B cell (primary cell): ENCODE measurements at regions not wholly inside any gene's neighbourhood (a gene's known extent, or its start where the extent isn't known, plus 50 kb on each side); places are given as distances from the start of the nearest gene placed in this dataset.

Experiments used
- ATAC-seq: fragments of 200-7000 bp; cut with Tn5 transposase; one replicate; pipeline ENCODE4 v1.10.0; 2021; ENCODE audit warnings: low read depth, mild to moderate bottlenecking, moderate number of reproducible peaks, moderate library complexity
- CTCF ChIA-PET: fragments of 350-600 bp; sonication (Branson Sonifier 250); formaldehyde crosslinking; loops from one replicate; lab custom pipeline; 2021; ENCODE audit warnings: antibody characterized with exemption, inconsistent platforms; lab: Charles Lee
- POLR2A ChIA-PET: fragments of 350-600 bp; sonication (Branson Sonifier 250); formaldehyde crosslinking; loops from one replicate; lab custom pipeline; 2021; ENCODE audit warnings: antibody characterized with exemption; lab: Charles Lee
- DNase-seq: peaks from one replicate; pipeline ENCODE4 v3.0.0; 2013
- H2AFZ ChIP-seq: 2 replicates; pipeline ENCODE4 v1.6.1; 2012; ENCODE audit warnings: mild to moderate bottlenecking, low read depth, low read length; ENCODE audit not compliant: insufficient read depth, poor library complexity, severe bottlenecking
- H3K27ac ChIP-seq, 2 donors: 1 replicate in 1 of 2; 2 replicates in 1 of 2; pipeline ENCODE4 v1.5.1; 2012 to 2013; ENCODE audit warnings: low read length in 2 of 2, mild to moderate bottlenecking in 2 of 2, moderate library complexity in 1 of 2
- H3K27me3 ChIP-seq, 4 experiments: fragments of 200-600 bp in 1 of 4; sonication (generic) in 1 of 4; replicated peaks in 1 of 4; 1 replicate in 2 of 4; 2 replicates in 2 of 4; pipeline versions ENCODE4 v1.6.1 to v1.7.0; 2013 to 2016; ENCODE audit warnings: low read length in 3 of 4, mild to moderate bottlenecking in 2 of 4, mixed read lengths in 1 of 4, moderate library complexity in 1 of 4; ENCODE audit not compliant: insufficient read depth in 4 of 4, control insufficient read depth in 3 of 4; ENCODE audit errors: control extremely low read depth in 1 of 4
- H3K36me3 ChIP-seq, 2 experiments: replicated peaks in 1 of 2; 1 replicate in 1 of 2; 2 replicates in 1 of 2; pipeline versions ENCODE4 v1.6.1 to v1.7.1; 2013; ENCODE audit warnings: low read length in 1 of 2; ENCODE audit not compliant: insufficient read depth in 2 of 2, control insufficient read depth in 1 of 2; ENCODE audit errors: control extremely low read depth in 1 of 2, extremely low read depth in 1 of 2
- H3K4me1 ChIP-seq, 2 donors: fragments of 200-600 bp in 1 of 2; sonication (generic) in 1 of 2; 1 replicate in 1 of 2; 2 replicates in 1 of 2; pipeline versions ENCODE4 v1.5.1 to v1.6.1; 2013 to 2017; ENCODE audit warnings: low read length in 2 of 2; ENCODE audit not compliant: control insufficient read depth in 2 of 2, insufficient read depth in 2 of 2
- H3K4me2 ChIP-seq: replicated peaks from 2 replicates; pipeline ENCODE3; 2012; ENCODE audit warnings: mild to moderate bottlenecking, low read depth, low read length; ENCODE audit not compliant: poor library complexity, severe bottlenecking
- H3K4me3 ChIP-seq, 5 experiments: fragments of 200-600 bp in 1 of 5; sonication (generic) in 1 of 5; 1 replicate in 3 of 5; 2 replicates in 2 of 5; pipeline versions ENCODE4 v1.5.1 to v1.7.0; 2011 to 2016; ENCODE audit warnings: low read length in 4 of 5, mild to moderate bottlenecking in 4 of 5, low read depth in 2 of 5, control low read depth in 1 of 5, moderate library complexity in 1 of 5; ENCODE audit not compliant: insufficient read depth in 1 of 5; ENCODE audit errors: control extremely low read depth in 1 of 5, extremely low read depth in 1 of 5
- H3K79me2 ChIP-seq: fragments of 200-600 bp; sonication (generic); one replicate; pipeline ENCODE4 v1.6.0; 2016; ENCODE audit warnings: low read length; ENCODE audit not compliant: control insufficient read depth, insufficient read depth
- H3K9ac ChIP-seq: fragments of 200-600 bp; sonication (generic); 2 replicates; pipeline ENCODE4 v1.6.1; 2017; ENCODE audit warnings: mild to moderate bottlenecking, low read length, moderate library complexity
- H3K9me3 ChIP-seq, 3 donors: one replicate each; pipeline versions ENCODE4 v1.6.1 to v1.7.1; 2013; ENCODE audit warnings: low read length in 2 of 3; ENCODE audit not compliant: control insufficient read depth in 2 of 3, insufficient read depth in 1 of 3; ENCODE audit errors: control extremely low read depth in 1 of 3
- H4K20me1 ChIP-seq: 2 replicates; pipeline ENCODE4 v1.6.0; 2012; ENCODE audit warnings: mild to moderate bottlenecking, low read length; ENCODE audit not compliant: insufficient read depth, control insufficient read depth, poor library complexity, severe bottlenecking
- H3K27ac Mint-ChIP-seq: one replicate; pipeline ENCODE4 v1.8.0; 2021; ENCODE audit warnings: mixed read lengths
- H3K27me3 Mint-ChIP-seq: one replicate; pipeline ENCODE4 v1.8.0; 2021; ENCODE audit warnings: mixed read lengths
- H3K4me1 Mint-ChIP-seq: one replicate; pipeline ENCODE4 v1.8.0; 2021; ENCODE audit warnings: mixed read lengths
- H3K4me3 Mint-ChIP-seq: one replicate; pipeline ENCODE4 v1.8.0; 2021; ENCODE audit warnings: mixed read lengths
- H3K9me3 Mint-ChIP-seq: one replicate; pipeline ENCODE4 v1.8.0; 2022; ENCODE audit warnings: mixed read lengths; ENCODE audit not compliant: insufficient read depth
- EZH2 ChIP-seq: IDR thresholded peaks from 2 replicates; pipeline ENCODE4 v1.6.1; 2012; ENCODE audit warnings: borderline replicate concordance, low read depth, mild to moderate bottlenecking, moderate library complexity, low read length; ENCODE audit not compliant: insufficient read depth, poor library complexity, severe bottlenecking
- WGBS: methylation state at CpG from one replicate; pipeline ENCODE4 v1.1.5; 2013; ENCODE audit warnings: missing lambda C conversion rate; ENCODE audit not compliant: insufficient coverage; 5-methylcytosine and 5-hydroxymethylcytosine counted together
- intact Hi-C: fragments of 100-400 bp; cut with micrococcal nuclease; formaldehyde crosslinking; loops from one replicate; pipeline ENCODE4 v1.10.0; 2022
- TF ChIP-seq, protein P1 (sequence below): fragments of 200-600 bp; IDR thresholded peaks from one replicate; pipeline ENCODE4 v1.8.0; 2022; ENCODE audit warnings: antibody characterized with exemption, mild to moderate bottlenecking

DNA sequence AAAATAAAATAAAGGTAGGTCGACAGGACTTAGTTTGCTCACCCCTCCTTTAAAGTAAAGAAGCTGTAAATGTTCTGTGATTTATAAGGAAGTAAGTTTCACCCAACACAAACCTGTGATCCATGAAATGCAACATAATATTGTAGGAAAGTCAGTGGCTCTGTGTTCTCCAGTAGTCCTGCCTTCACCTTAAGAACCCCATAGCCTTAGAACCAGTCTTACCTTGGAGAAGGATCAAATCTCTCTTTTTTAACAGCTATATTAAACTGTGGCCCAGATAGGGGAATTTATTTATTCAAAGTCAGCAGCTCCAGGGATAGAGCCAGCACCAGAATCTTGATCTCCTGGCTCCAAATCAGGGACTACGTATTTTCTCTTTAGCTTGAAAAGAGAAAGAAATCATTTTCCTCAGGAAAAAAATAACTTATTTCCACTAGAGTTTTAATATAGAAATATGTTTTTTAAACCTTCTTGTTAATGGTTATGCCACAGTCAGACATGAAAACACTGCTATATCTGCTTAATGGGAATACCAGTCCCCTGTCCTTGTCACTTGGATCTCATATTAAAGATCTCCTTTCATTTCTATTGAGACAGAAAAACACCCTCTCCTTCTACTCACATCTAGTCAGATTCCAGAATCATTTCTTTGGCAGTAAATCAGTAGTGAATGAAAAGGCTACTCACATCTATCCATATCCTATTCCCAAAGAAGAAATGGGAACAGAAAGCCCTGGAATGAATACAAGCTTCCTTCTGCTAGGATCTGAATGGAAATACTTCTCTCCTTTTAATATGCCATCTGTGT lies 269.2 kb upstream of the TNC start:
- TF ChIP-seq EZH2 = no peak
- TF ChIP-seq, protein P1, sequence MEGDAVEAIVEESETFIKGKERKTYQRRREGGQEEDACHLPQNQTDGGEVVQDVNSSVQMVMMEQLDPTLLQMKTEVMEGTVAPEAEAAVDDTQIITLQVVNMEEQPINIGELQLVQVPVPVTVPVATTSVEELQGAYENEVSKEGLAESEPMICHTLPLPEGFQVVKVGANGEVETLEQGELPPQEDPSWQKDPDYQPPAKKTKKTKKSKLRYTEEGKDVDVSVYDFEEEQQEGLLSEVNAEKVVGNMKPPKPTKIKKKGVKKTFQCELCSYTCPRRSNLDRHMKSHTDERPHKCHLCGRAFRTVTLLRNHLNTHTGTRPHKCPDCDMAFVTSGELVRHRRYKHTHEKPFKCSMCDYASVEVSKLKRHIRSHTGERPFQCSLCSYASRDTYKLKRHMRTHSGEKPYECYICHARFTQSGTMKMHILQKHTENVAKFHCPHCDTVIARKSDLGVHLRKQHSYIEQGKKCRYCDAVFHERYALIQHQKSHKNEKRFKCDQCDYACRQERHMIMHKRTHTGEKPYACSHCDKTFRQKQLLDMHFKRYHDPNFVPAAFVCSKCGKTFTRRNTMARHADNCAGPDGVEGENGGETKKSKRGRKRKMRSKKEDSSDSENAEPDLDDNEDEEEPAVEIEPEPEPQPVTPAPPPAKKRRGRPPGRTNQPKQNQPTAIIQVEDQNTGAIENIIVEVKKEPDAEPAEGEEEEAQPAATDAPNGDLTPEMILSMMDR = no peak
- H3K27me3 ChIP-seq = no peaks in the 10 kb centered on the region
- no peak overlapping the region for H3K27ac Mint-ChIP-seq
- H3K9me3 ChIP-seq = peaks cover 0 to 19% (median 7%) of the 10 kb centered on the region in 3 donors
- intact Hi-C loops = loop anchor here (2.0 kb wide), 1 partner anchor 24 kb away; no protein-coding TSS in a partner anchor
- no peak overlapping the region for H2AFZ ChIP-seq
- no peaks in the 10 kb centered on the region for H3K4me1 Mint-ChIP-seq
- DNase-seq = no peak
- no peak for ATAC-seq
- no peaks in the 10 kb centered on the region for H3K4me1 ChIP-seq
- H3K4me2 ChIP-seq = no peak overlapping the region
- POLR2A ChIA-PET = no interaction called here
- no peak overlapping the region for H3K4me3 Mint-ChIP-seq
- WGBS = no CpG with 5 or more reads among the region's 2 CpGs
- CTCF ChIA-PET = no interaction called here
- no peak overlapping the region for H3K27ac ChIP-seq
- H3K9me3 Mint-ChIP-seq = peaks cover 6% of the 10 kb centered on the region
- H4K20me1 ChIP-seq = no peaks in the 10 kb centered on the region
- no peak overlapping the region for H3K9ac ChIP-seq
- H3K4me3 ChIP-seq = no peak overlapping the region
- no peaks in the 10 kb centered on the region for H3K79me2 ChIP-seq
- no peaks in the 10 kb centered on the region for H3K36me3 ChIP-seq
- peaks cover 3% of the 10 kb centered on the region for H3K27me3 Mint-ChIP-seq

DNA sequence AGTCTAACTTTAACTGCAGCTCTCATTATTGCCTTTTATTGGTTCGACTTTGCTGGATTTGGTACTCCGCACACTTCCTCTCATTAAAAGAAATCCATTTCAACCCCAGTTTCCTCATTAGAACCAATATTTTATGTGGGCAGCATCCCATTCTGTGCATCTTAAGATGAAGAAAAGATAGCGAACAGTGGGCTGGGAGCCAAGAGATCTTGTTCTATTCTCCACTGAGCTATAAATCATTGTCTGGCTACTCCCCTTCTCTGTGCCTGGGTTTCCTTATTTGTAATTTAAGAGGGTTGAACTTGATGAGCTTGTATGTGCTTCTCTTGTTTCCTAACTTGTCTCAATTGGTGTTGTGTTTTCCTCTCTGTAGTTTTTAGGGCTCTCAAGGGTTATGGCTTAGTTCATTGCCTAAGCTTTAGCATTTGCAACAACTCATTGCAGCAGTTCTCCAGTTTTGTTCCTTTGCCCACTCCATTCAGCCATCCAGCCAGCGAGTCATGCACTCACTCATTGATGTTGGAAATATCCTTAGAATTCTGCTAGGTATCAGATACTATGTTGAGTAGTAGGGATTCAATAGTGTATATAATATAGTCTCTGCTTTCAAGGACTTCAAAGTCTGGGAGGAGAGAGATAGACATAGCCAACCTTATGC lies 273.3 kb upstream of the TNC start:
- no CpG with 5 or more reads among the region's 4 CpGs for WGBS
- H3K27ac Mint-ChIP-seq = no peak overlapping the region
- Histone ChIP-seq H3K79me2 (no peaks in the 10 kb centered on the region), H3K36me3 (no peaks in the 10 kb centered on the region), H3K9me3 (no peaks in the 10 kb centered on the region), H3K4me1 (no peaks in the 10 kb centered on the region), H4K20me1 (no peaks in the 10 kb centered on the region), H3K9ac (no peak overlapping the region), H3K4me2 (no peak overlapping the region), H3K27ac (no peak overlapping the region), H3K4me3 (no peak overlapping the region), H3K27me3 (no peaks in the 10 kb centered on the region), H2AFZ (no peak overlapping the region)
- TF ChIP-seq, protein P1 = no peak
- TF ChIP-seq EZH2 = no peak
- no peak for DNase-seq
- H3K4me1 Mint-ChIP-seq = no peaks in the 10 kb centered on the region
- no peaks in the 10 kb centered on the region for H3K27me3 Mint-ChIP-seq
- CTCF ChIA-PET = no interaction called here
- intact Hi-C loops = no loop called here
- POLR2A ChIA-PET = no interaction called here
- no peak for ATAC-seq
- H3K4me3 Mint-ChIP-seq = no peak overlapping the region
- no peaks in the 10 kb centered on the region for H3K9me3 Mint-ChIP-seq
